Kidney epithelial cell (primary cell): ENCODE measurements at regions not wholly inside any gene's neighbourhood (a gene's known extent, or its start where the extent isn't known, plus 50 kb on each side); places are given as distances from the start of the nearest gene placed in this dataset.
"Not testable (repeated sequence)": the region's sequence is repeated elsewhere in the genome, so short reads cannot be mapped to it uniquely, and the experiment has no call there.

Experiments
- DNase-seq: peaks from one replicate; pipeline ENCODE4 v3.0.0-alpha.2; 2010; ENCODE audit warnings: low read depth
- H3K27me3 ChIP-seq: 2 replicates; pipeline ENCODE4 v1.6.0; 2011; ENCODE audit warnings: low read length; ENCODE audit not compliant: control insufficient read depth, insufficient read depth
- H3K36me3 ChIP-seq: 2 replicates; pipeline ENCODE4 v1.5.1; 2011; ENCODE audit warnings: low read length; ENCODE audit not compliant: control insufficient read depth, insufficient read depth
- H3K4me3 ChIP-seq: 2 replicates; pipeline ENCODE4 v1.5.1; 2011; ENCODE audit warnings: low read depth, mild to moderate bottlenecking, control low read depth, low read length
- TF ChIP-seq, protein P1 (sequence below): IDR thresholded peaks from 2 replicates; pipeline ENCODE4 v1.5.1; 2011; ENCODE audit warnings: mild to moderate bottlenecking, moderate library complexity, low read length, control low read depth, inconsistent platforms; ENCODE audit not compliant: insufficient read depth, poor library complexity, severe bottlenecking

DNA sequence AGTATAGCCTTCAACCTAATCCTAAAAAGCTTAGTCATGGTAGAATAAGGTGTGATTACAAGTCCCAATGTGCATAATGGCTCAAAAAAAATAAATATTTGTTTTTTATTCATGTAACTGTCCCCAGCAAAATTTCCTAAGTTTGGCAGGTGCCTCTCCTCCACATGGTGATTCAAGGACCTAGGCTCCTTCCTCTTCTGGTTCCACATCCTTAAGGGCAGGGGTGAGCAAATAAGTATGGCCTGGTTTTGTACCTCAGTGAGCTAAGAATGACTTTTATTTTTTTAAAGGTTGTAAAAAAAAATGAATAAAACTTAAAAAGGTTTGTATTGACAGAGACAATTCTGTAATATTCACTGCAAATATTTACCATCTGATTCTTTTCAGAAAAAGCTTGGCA lies 343.5 kb upstream of the UBE2E2 start:
- no peak overlapping the region for H3K4me3 ChIP-seq
- no peak for DNase-seq
- no peaks in the 10 kb centered on the region for H3K27me3 ChIP-seq
- TF ChIP-seq, protein P1, sequence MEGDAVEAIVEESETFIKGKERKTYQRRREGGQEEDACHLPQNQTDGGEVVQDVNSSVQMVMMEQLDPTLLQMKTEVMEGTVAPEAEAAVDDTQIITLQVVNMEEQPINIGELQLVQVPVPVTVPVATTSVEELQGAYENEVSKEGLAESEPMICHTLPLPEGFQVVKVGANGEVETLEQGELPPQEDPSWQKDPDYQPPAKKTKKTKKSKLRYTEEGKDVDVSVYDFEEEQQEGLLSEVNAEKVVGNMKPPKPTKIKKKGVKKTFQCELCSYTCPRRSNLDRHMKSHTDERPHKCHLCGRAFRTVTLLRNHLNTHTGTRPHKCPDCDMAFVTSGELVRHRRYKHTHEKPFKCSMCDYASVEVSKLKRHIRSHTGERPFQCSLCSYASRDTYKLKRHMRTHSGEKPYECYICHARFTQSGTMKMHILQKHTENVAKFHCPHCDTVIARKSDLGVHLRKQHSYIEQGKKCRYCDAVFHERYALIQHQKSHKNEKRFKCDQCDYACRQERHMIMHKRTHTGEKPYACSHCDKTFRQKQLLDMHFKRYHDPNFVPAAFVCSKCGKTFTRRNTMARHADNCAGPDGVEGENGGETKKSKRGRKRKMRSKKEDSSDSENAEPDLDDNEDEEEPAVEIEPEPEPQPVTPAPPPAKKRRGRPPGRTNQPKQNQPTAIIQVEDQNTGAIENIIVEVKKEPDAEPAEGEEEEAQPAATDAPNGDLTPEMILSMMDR, result no peak
- H3K36me3 ChIP-seq, result no peaks in the 10 kb centered on the region

DNA sequence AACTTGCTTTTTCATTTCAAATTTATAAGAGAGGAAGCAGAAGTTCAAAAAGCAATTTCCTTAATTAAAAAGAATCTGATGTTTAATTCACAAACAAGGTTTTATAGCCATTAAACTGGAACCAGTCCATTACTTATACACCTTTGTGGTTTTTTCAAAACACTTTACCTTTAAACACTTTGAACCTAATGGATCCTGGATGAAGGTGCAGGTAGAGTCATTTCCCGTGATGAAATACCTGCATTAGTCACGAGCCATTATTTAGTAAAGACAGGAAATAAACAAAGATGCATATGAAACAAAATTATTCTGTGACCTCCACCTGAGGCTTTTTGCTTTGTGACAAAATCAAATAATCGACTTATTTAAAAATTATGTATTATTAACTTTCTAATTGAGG lies 341.7 kb upstream of the UBE2E2 start:
- H3K36me3 ChIP-seq, result no peaks in the 10 kb centered on the region
- TF ChIP-seq, protein P1, result no peak
- no peak for DNase-seq
- H3K27me3 ChIP-seq, result no peaks in the 10 kb centered on the region
- no peak overlapping the region for H3K4me3 ChIP-seq

DNA sequence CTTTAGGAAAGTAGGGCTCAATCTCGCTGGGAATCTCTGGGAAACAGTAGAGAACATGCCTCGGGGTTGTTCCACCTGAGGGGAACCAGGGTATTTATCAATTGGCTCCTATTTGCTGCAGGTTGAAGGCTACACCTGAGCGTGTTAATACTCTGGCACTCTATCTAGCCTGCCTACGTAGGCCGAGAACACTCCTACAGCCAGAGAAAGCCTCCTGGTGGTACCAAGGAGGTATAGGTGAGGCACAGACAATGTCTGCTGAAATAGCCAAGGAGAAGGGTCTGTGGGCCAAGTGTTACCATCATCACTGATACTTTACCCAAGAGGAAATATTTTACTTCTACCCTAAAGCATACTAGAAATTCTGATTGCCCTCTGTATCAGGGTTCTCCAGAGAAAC lies 341.0 kb upstream of the UBE2E2 start:
- TF ChIP-seq, protein P1, result peak; percentile 3
- H3K36me3 ChIP-seq, result no peaks in the 10 kb centered on the region
- H3K27me3 ChIP-seq, result no peaks in the 10 kb centered on the region
- DNase-seq, result no peak
- H3K4me3 ChIP-seq, result no peak overlapping the region

DNA sequence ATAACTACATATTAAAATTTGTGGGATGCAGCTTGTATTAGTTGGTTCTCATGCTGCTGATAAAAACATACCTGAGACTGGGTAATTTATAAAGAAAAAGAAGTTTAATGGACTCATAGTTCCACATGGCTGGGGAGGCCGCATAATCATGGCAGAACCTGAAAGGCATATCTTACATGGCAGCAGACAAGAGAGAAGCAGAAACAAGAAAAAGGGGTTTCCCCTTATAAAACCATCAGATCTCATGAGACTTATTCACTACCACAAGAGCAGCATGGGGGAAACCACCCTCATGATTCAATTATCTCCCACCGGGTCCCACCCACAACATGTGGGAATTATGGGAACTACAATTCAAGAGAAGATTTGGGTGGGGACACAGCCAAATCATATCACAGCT lies 320.3 kb upstream of the UBE2E2 start:
- not testable (repeated sequence) for DNase-seq, H3K36me3 ChIP-seq, H3K4me3 ChIP-seq, H3K27me3 ChIP-seq

DNA sequence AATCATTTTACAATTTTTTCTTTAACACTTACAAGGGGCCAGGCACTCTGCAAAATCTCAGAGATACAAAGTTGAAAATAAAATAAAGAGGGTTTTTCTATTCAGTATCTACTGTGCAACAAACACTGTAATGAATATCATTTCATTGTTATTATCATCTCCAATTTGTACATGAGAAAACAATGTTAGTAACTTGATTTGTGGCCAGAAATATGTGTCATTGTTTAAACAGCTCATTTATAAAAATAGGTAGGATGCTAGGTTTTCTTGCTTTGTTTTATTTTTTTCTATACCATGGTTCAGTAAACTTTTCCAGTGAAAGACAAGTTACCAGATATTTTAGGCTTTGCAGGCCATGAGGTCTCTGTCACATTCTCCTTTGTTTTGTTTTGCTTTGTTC lies 318.1 kb upstream of the UBE2E2 start:
- H3K36me3 ChIP-seq, result no peaks in the 10 kb centered on the region
- DNase-seq, result no peak
- TF ChIP-seq, protein P1, result no peak
- no peaks in the 10 kb centered on the region for H3K27me3 ChIP-seq
- H3K4me3 ChIP-seq, result no peak overlapping the region

DNA sequence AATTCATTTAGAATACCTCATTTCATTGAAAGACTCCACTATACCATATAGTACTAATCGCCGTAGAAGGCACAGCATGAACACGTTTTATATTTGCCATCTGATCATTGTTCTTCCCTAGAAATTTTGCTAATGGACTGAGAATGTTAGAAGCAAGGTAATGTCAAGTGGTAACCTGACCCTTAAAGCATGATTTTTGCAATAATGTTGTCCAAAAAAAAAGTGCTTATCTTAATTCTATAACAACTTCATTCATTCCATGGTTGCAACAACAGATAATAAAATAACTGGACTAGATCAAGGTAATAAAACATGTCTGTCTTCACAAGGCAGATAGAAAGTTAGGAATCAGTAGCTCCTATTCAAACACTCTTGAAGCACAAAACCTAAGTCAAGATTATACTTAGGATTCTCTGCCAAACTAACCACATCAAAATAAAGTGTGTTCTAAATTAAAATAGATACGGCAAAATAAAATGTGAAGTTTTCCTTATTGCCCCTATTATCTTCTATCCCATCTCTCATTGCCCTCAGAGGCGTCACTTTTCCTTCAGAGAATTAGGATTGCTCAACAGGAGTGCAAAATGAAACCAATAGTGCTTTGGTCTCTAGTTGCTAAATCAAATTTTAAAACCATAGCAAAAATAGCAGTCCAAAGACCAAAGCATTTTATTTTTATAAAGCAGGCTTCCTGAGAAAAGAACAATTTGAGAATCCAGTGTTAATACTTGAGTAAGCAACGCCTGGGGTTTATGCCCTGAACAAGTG lies 317.4 kb upstream of the UBE2E2 start:
- no peaks in the 10 kb centered on the region for H3K36me3 ChIP-seq
- TF ChIP-seq, protein P1, result no peak
- H3K4me3 ChIP-seq, result no peak overlapping the region
- no peaks in the 10 kb centered on the region for H3K27me3 ChIP-seq
- DNase-seq, result no peak
